ENCODE measurements at regions not wholly inside any gene's neighbourhood (a gene's known extent, or its start where the extent isn't known, plus 50 kb on each side); places are given as distances from the start of the nearest gene placed in this dataset.

DNA sequence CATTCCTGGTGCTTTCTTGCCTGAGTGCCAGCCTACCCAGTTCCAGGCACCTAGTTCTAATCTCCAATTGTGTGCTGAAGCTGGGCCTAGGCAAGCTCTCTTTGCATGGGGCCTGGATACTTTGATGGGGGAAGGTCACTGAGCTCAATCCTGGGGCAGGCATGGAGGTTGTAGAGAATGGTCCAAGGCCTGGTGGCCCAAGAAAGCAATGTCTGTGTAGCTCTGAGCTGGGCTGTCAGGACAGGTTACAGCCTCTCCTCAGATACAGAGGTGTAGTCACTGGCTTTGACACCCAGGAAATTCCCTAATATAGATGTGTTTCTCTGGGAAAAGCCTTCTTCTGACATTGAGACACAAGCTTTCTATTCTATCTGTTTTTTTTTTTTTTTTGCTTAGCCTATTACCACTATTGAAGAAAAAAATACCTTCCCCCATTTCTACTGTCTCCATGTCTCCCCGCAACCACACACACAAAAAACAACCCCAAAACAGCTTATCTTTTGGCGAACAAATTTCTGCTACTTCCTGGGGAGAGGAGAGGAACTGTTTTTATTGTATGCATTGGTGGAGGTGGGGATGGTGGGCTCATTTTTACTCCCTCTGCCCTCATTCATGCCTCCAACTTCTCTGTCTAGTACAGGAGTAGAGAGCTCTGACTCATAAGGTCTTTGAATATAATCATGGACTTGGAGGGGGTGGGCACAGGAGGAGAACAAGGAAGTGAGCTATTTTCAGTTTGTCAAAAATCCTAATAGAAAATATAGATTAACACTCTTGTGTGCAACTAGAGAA is 66.7 kb upstream of the DHX15 start:
- no peak overlapping the region for H3K4me3 ChIP-seq
- H3K9me3 ChIP-seq: no peaks in the 10 kb centered on the region
- H3K27ac ChIP-seq: no peak overlapping the region
- DNase-seq (ENCODE audit: low spot score in 2 of 2): no peak
- no peaks in the 10 kb centered on the region for H3K27me3 ChIP-seq
- no peaks in the 10 kb centered on the region for H3K4me1 ChIP-seq
- intact Hi-C loops (cut with DNase I; ENCODE audit: low total_unique reads): no loop called here
- no peak for TF ChIP-seq POLR2AphosphoS5 (IDR thresholded peaks at IDR 0.05)
- TF ChIP-seq CTCF (IDR thresholded peaks at IDR 0.05): no peak
- no peak for TF ChIP-seq POLR2A (IDR thresholded peaks at IDR 0.05)
- H3K36me3 ChIP-seq: no peaks in the 10 kb centered on the region

DNA sequence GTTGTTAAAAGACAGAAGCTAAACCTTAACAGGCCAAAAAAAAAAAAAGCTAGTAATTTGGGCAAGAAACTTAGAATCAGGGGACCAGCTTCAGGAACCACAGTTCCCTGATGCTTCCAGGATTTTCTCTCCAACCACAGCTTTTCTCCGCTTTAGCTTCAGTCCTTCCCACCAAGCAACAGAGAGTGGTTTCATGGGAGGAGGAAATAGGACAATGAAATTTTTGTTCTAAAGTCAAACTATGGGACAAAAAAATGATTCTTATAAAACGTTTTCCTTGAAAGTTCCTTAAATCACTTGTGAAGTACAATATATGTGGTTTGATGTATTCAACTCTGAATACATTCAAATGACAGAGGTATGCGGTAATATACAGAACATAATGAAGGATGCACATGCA is 71.0 kb upstream of the DHX15 start:
- intact Hi-C loops (cut with DNase I; ENCODE audit: low total_unique reads): no loop called here
- Histone ChIP-seq H3K27me3 (no peaks in the 10 kb centered on the region), H3K36me3 (no peaks in the 10 kb centered on the region), H3K4me1 (peaks cover 0 to 7% of the 10 kb centered on the region in 2 donors), H3K4me3 (no peak overlapping the region), H3K9me3 (no peaks in the 10 kb centered on the region), H3K27ac (no peak overlapping the region)
- TF ChIP-seq POLR2AphosphoS5 (IDR thresholded peaks at IDR 0.05) (no peak), CTCF (IDR thresholded peaks at IDR 0.05) (no peak), POLR2A (IDR thresholded peaks at IDR 0.05) (no peak)
- DNase-seq (ENCODE audit: low spot score in 2 of 2): no peak

DNA sequence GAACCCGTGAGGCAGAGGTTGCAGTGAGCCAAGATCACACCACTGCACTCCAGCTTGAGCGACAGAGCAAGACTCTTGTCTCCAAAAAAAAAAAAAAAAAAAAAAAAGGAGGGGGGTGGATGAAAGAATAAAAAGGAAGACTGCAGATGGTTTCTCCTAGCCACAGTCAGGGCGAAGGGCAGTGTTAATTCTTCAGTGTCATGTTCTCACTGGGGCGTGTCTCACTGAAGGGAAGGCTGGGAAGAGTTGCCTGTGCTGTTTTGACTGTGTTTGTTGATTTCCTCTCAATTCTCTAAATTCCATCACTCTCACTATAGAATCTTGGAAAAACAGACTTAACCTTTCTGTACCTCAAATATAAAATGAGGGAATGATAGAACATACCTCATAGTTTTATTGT is 71.6 kb upstream of the DHX15 start:
- Histone ChIP-seq H3K27ac (no peak overlapping the region), H3K9me3 (no peaks in the 10 kb centered on the region), H3K4me1 (peaks cover 0 to 7% of the 10 kb centered on the region in 2 donors), H3K4me3 (no peak overlapping the region), H3K36me3 (no peaks in the 10 kb centered on the region), H3K27me3 (no peaks in the 10 kb centered on the region)
- no peak for DNase-seq (ENCODE audit: low spot score in 2 of 2)
- TF ChIP-seq POLR2AphosphoS5 (IDR thresholded peaks at IDR 0.05) (no peak), CTCF (IDR thresholded peaks at IDR 0.05) (no peak), POLR2A (IDR thresholded peaks at IDR 0.05) (no peak)
- intact Hi-C loops (cut with DNase I; ENCODE audit: low total_unique reads): no loop called here

GRCh38 chr4:24656906-24657305 is 72.6 kb upstream of the DHX15 start:
- Histone ChIP-seq H3K36me3 (no peaks in the 10 kb centered on the region), H3K27ac (no peak overlapping the region), H3K27me3 (no peaks in the 10 kb centered on the region), H3K4me3 (no peak overlapping the region), H3K9me3 (no peaks in the 10 kb centered on the region), H3K4me1 (peaks cover 0 to 7% of the 10 kb centered on the region in 2 donors)
- no peak for DNase-seq (ENCODE audit: low spot score in 2 of 2)
- TF ChIP-seq CTCF (IDR thresholded peaks at IDR 0.05) (no peak), POLR2AphosphoS5 (IDR thresholded peaks at IDR 0.05) (no peak), POLR2A (IDR thresholded peaks at IDR 0.05) (no peak)
- intact Hi-C loops (cut with DNase I; ENCODE audit: low total_unique reads): no loop called here

DNA sequence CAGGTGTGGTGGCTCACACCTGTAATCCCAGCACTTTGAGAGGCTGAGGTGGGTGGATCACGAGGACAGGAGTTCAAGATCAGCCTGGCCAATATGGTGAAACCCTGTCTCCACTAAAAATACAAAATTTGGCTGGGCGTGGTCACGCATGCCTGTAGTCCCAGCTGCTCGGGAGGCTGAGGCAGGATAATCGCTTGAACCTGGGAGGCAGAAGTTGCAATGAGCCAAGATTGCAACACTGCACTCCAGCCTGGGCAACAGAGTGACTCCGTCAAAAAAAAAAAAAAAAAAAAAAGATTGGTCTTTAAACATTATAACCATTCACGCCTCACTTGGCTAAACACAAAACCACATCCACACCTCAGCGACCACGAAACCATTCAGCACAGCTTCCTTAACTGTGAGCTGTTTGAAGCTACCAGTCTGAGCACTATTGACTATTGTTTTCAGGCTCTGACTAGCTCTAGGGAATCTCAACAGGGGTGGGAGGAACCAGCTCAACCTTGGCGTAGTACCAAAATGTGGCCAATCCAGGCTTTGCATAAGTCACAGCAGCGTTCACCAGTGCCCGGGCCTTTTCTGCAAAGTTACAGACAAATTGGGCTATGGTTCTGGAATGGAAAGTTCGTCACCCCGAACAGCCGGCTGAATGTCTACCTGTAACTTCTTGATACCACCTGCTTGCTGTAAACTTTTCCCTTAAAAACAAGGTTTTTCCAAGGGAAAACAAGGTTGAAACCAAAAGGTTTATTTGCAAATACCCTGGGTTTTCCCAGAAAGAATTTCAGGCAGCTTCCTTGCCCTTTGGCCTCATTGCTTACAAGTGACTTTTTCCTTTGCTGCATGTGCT is 73.6 kb upstream of the DHX15 start:
- H3K27ac ChIP-seq: peak overlapping the region in 1 of 2 donors; percentile 55
- no peak for TF ChIP-seq CTCF (IDR thresholded peaks at IDR 0.05)
- TF ChIP-seq POLR2AphosphoS5 (IDR thresholded peaks at IDR 0.05): peak in 1 of 3 donors; percentile 36
- intact Hi-C loops (cut with DNase I; ENCODE audit: low total_unique reads): no loop called here
- DNase-seq (ENCODE audit: low spot score in 2 of 2): peak; percentile 75 to 85
- no peaks in the 10 kb centered on the region for H3K36me3 ChIP-seq
- no peaks in the 10 kb centered on the region for H3K27me3 ChIP-seq
- H3K4me3 ChIP-seq: peak overlapping the region in 1 of 3 donors; percentile 28
- no peaks in the 10 kb centered on the region for H3K9me3 ChIP-seq
- peaks cover 0 to 7% of the 10 kb centered on the region in 2 donors for H3K4me1 ChIP-seq
